ENCODE measurements at regions not wholly inside any gene's neighbourhood (a gene's known extent, or its start where the extent isn't known, plus 50 kb on each side); places are given as distances from the start of the nearest gene placed in this dataset.

- TF ChIP-seq ZNF274 (IDR thresholded peaks at IDR 0.05; ENCODE audit: borderline replicate concordance, extremely low read depth, low read length) (no peak), SAP30 (IDR thresholded peaks at IDR 0.05; ENCODE audit: insufficient read depth, insufficient replicate concordance, low read length) (no peak), CTCF (IDR thresholded peaks at IDR 0.05; ENCODE audit: control extremely low read depth in 1 of 3, insufficient read depth in 1 of 3, low read depth in 1 of 3, low read length in 3 of 3) (no peak), CBX5 (IDR thresholded peaks at IDR 0.05; ENCODE audit: low read depth, low read length) (no peak), EGR1 (IDR thresholded peaks at IDR 0.05; ENCODE audit: borderline replicate concordance, low read depth, low read length) (no peak), MAFK (IDR thresholded peaks at IDR 0.05; ENCODE audit: low read depth, low read length) (no peak), EP300 (IDR thresholded peaks at IDR 0.05; ENCODE audit: borderline replicate concordance in 1 of 2, low read depth in 2 of 2, low read length in 2 of 2) (no peak)
- TF ChIP-seq, protein P1, sequence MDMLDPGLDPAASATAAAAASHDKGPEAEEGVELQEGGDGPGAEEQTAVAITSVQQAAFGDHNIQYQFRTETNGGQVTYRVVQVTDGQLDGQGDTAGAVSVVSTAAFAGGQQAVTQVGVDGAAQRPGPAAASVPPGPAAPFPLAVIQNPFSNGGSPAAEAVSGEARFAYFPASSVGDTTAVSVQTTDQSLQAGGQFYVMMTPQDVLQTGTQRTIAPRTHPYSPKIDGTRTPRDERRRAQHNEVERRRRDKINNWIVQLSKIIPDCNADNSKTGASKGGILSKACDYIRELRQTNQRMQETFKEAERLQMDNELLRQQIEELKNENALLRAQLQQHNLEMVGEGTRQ (IDR thresholded peaks at IDR 0.05; ENCODE audit: low read length) = no peak
- TF ChIP-seq, protein P2, sequence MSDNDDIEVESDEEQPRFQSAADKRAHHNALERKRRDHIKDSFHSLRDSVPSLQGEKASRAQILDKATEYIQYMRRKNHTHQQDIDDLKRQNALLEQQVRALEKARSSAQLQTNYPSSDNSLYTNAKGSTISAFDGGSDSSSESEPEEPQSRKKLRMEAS (IDR thresholded peaks at IDR 0.05) = no peak
Measured at GRCh38 chr12:125882141-125882540, 816.9 kb downstream of the AACS start.
